Smooth muscle cell (in vitro differentiated cells): ENCODE measurements at regions not wholly inside any gene's neighbourhood (a gene's known extent, or its start where the extent isn't known, plus 50 kb on each side); places are given as distances from the start of the nearest gene placed in this dataset.

Experiments used
- DNase-seq: peaks from one replicate; lab custom pipeline; 2025; ENCODE audit not compliant: unreplicated experiment; lab: John Stamatoyannopoulos, UW
- H2AFZ ChIP-seq: fragments of 200-600 bp; sonication (generic); 2 replicates; pipeline ENCODE4 v1.6.0; 2016; ENCODE audit warnings: antibody characterized with exemption, low read depth, mild to moderate bottlenecking
- H3F3A ChIP-seq: fragments of 200-600 bp; sonication (generic); 2 replicates; pipeline ENCODE4 v1.6.0; 2017; ENCODE audit warnings: antibody characterized with exemption, low read depth
- H3K27ac ChIP-seq: fragments of 200-600 bp; sonication (generic); 2 replicates; pipeline ENCODE4 v1.5.1; 2016; ENCODE audit warnings: low read depth, mild to moderate bottlenecking
- H3K27me3 ChIP-seq: fragments of 200-600 bp; sonication (generic); 2 replicates; pipeline ENCODE4 v1.6.1; 2016; ENCODE audit warnings: low read depth, mild to moderate bottlenecking
- H3K36me3 ChIP-seq: fragments of 200-600 bp; sonication (generic); 2 replicates; pipeline ENCODE4 v1.5.1; 2016; ENCODE audit warnings: low read depth
- H3K4me1 ChIP-seq: fragments of 200-600 bp; sonication (generic); 2 replicates; pipeline ENCODE4 v1.5.1; 2016; ENCODE audit warnings: low read depth
- H3K4me2 ChIP-seq: fragments of 200-600 bp; sonication (generic); 2 replicates; pipeline ENCODE4 v1.6.0; 2016; ENCODE audit warnings: mild to moderate bottlenecking
- H3K4me3 ChIP-seq: fragments of 200-600 bp; sonication (generic); 2 replicates; pipeline ENCODE4 v1.5.1; 2016; ENCODE audit warnings: mild to moderate bottlenecking
- H3K79me2 ChIP-seq: fragments of 200-600 bp; sonication (generic); 2 replicates; pipeline ENCODE4 v1.6.0; 2016; ENCODE audit warnings: low read depth, mild to moderate bottlenecking
- H3K9ac ChIP-seq: fragments of 200-600 bp; sonication (generic); 2 replicates; pipeline ENCODE4 v1.6.0; 2016; ENCODE audit warnings: low read depth
- H3K9me3 ChIP-seq: fragments of 200-600 bp; sonication (generic); replicated peaks from 2 replicates; pipeline ENCODE4 v1.5.1; 2016; ENCODE audit warnings: low read depth
- H4K20me1 ChIP-seq: fragments of 200-600 bp; sonication (generic); 2 replicates; pipeline ENCODE4 v1.6.0; 2016; ENCODE audit warnings: low read depth
- CTCF ChIP-seq: fragments of 200-600 bp; sonication (generic); IDR thresholded peaks from 2 replicates; pipeline ENCODE4 v1.5.1; 2017; ENCODE audit warnings: borderline replicate concordance, mild to moderate bottlenecking, antibody characterized with exemption; ENCODE audit not compliant: insufficient read depth, poor library complexity, severe bottlenecking
- WGBS: methylation state at CpG from one replicate; pipeline ENCODE4 v1.1.7; 2016; ENCODE audit warnings: low lambda C conversion rate; 5-methylcytosine and 5-hydroxymethylcytosine counted together

GRCh38 chr3:81308306-81308705 is 453.1 kb downstream of the GBE1 start:
- Histone ChIP-seq H3K9me3 (no peaks in the 10 kb centered on the region), H3K4me1 (no peaks in the 10 kb centered on the region), H3K9ac (no peak overlapping the region), H3K4me2 (no peak overlapping the region), H3K27ac (no peak overlapping the region), H4K20me1 (no peaks in the 10 kb centered on the region), H3K36me3 (no peaks in the 10 kb centered on the region), H2AFZ (no peak overlapping the region), H3F3A (no peaks in the 10 kb centered on the region), H3K27me3 (no peaks in the 10 kb centered on the region), H3K79me2 (no peaks in the 10 kb centered on the region), H3K4me3 (no peak overlapping the region)
- DNase-seq, result no peak
- no peak for TF ChIP-seq CTCF
- 97% methylated on average over 1 of the region's 1 CpG for WGBS

GRCh38 chr3:81307221-81307620 is 454.2 kb downstream of the GBE1 start:
- H3F3A ChIP-seq, result no peaks in the 10 kb centered on the region
- H3K4me2 ChIP-seq, result no peak overlapping the region
- no peak overlapping the region for H2AFZ ChIP-seq
- no peaks in the 10 kb centered on the region for H3K27me3 ChIP-seq
- WGBS, result 96% methylated on average over 1 of the region's 1 CpG
- no peaks in the 10 kb centered on the region for H4K20me1 ChIP-seq
- H3K27ac ChIP-seq, result no peak overlapping the region
- H3K36me3 ChIP-seq, result no peaks in the 10 kb centered on the region
- no peak overlapping the region for H3K9ac ChIP-seq
- H3K4me1 ChIP-seq, result peaks cover 4% of the 10 kb centered on the region
- no peaks in the 10 kb centered on the region for H3K79me2 ChIP-seq
- DNase-seq, result no peak
- no peak for TF ChIP-seq CTCF
- no peaks in the 10 kb centered on the region for H3K9me3 ChIP-seq
- H3K4me3 ChIP-seq, result no peak overlapping the region

- WGBS, result 84% methylated on average over 2 of the region's 2 CpGs
- Histone ChIP-seq H4K20me1 (no peaks in the 10 kb centered on the region), H3K36me3 (no peaks in the 10 kb centered on the region), H3K9me3 (no peaks in the 10 kb centered on the region), H2AFZ (no peak overlapping the region), H3K27me3 (no peaks in the 10 kb centered on the region), H3F3A (no peaks in the 10 kb centered on the region), H3K9ac (no peak overlapping the region), H3K4me2 (no peak overlapping the region), H3K27ac (no peak overlapping the region), H3K79me2 (no peaks in the 10 kb centered on the region), H3K4me1 (peaks cover 6% of the 10 kb centered on the region), H3K4me3 (no peak overlapping the region)
- no peak for DNase-seq
- TF ChIP-seq CTCF, result no peak
These were observed 458.1 kb downstream of the GBE1 start for GRCh38 chr3:81303321-81303720.

- peaks cover 6% of the 10 kb centered on the region for H3K4me1 ChIP-seq
- H3K79me2 ChIP-seq, result no peaks in the 10 kb centered on the region
- no peak for DNase-seq
- no peaks in the 10 kb centered on the region for H4K20me1 ChIP-seq
- no peak overlapping the region for H3K27ac ChIP-seq
- no peak overlapping the region for H2AFZ ChIP-seq
- no peaks in the 10 kb centered on the region for H3K27me3 ChIP-seq
- no peaks in the 10 kb centered on the region for H3K36me3 ChIP-seq
- no peaks in the 10 kb centered on the region for H3F3A ChIP-seq
- 18% methylated on average over 1 of the region's 1 CpG for WGBS
- no peaks in the 10 kb centered on the region for H3K9me3 ChIP-seq
- H3K9ac ChIP-seq, result no peak overlapping the region
- TF ChIP-seq CTCF, result peak; percentile 65
- no peak overlapping the region for H3K4me2 ChIP-seq
- no peak overlapping the region for H3K4me3 ChIP-seq
These were observed 459.4 kb downstream of the GBE1 start for GRCh38 chr3:81302045-81302444.
